NT2/D1 (cell line): ENCODE measurements at regions not wholly inside any gene's neighbourhood (a gene's known extent, or its start where the extent isn't known, plus 50 kb on each side); places are given as distances from the start of the nearest gene placed in this dataset.

ENCODE experiments used
- YY1 ChIP-seq: IDR thresholded peaks from 2 replicates; pipeline ENCODE4 v1.6.1; 2011; ENCODE audit not compliant: insufficient read length, insufficient read depth
- ZNF274 ChIP-seq: IDR thresholded peaks from 2 replicates; pipeline ENCODE4 v1.6.1; 2011; ENCODE audit warnings: mild to moderate bottlenecking, low read depth, low read length

- TF ChIP-seq ZNF274 (no peak), YY1 (no peak)
These were observed 207.5 kb downstream of the PDCD6IP start for GRCh38 chr3:34005886-34006285.
